Fibroblast of peridontal ligament (primary cell): ENCODE measurements at regions not wholly inside any gene's neighbourhood (a gene's known extent, or its start where the extent isn't known, plus 50 kb on each side); places are given as distances from the start of the nearest gene placed in this dataset.
"Not testable (repeated sequence)": the region's sequence is repeated elsewhere in the genome, so short reads cannot be mapped to it uniquely, and the experiment has no call there.

ENCODE experiments used
- DNase-seq: peaks from one replicate; pipeline ENCODE4 v3.0.0-alpha.2; 2010; ENCODE audit errors: extremely low read depth

DNA sequence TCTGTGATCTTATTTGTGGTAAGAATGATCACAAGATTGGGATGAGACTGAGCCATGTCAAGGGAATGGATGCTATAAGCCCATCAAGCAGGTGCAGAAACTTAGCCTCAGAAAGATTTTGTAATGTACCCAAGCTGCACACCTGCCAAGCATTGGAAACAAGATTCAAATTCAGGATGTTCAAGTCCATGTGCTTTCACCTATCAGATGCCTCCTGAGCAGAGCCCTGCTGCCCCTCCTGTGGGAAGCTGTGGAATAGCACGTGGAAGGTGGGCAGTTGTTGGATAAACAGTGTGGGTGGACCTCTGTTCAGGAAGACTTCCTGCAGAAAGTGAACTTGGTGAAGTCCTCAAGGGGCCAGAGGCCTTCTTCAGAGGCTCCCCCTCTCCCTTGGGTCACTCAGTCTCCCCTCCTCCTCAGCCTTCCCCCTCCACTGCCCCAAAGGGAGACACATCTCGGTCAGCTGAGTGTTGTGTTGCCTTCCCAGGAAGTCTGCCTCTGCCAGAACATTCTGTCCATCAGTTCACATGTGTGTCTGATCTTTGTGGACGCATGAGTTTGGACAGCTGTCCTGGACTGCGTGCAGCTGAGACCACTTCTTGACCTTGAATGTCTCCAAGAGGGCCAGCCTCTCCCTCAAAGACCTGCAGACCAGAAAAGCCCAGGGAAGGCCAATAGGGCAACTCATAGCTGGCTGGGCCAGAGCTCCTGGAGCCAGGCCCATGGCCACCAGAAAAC lies 186.1 kb downstream of the INHBB start:
- DNase-seq, result no peak

DNA sequence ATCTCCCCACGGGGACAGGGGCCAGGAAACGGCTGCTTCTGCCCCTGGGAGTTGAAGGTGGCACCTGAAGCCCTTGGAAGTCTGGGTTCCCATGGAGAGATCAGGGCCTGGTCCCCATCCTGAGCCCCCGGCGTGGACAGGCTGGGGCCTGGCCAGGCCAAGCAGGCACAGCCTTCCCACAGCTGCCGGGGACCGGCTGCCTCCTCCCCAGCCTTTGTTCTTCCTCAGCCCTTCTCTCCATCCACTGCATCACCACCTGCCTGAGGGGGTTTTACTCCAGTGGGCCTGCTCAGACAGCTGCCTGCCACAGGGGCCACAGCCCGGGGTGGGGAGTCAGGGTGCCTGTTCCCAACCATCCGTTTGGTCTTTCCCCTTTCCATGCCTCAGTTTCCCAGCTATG lies 187.7 kb downstream of the INHBB start:
- no peak for DNase-seq

DNA sequence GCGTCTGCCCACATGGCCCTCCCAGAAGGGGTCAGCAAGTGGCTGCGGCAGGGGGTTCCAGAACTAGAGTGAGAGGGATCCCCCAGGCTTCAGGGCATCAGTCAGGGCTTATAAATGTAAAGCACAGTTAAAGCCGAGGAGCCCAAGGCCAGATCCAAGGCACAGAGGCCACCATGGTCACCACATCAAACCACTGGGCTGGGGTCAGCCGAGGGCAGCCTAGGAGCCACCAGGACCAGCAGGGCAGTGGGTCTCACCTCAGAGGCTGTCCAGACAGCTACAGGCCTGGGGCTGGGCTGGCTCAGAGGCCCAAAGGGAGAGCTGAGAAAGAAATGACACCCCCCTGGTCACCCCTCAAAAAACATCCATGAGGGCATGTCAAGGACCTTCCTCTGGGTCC lies 188.5 kb downstream of the INHBB start:
- no peak for DNase-seq

DNA sequence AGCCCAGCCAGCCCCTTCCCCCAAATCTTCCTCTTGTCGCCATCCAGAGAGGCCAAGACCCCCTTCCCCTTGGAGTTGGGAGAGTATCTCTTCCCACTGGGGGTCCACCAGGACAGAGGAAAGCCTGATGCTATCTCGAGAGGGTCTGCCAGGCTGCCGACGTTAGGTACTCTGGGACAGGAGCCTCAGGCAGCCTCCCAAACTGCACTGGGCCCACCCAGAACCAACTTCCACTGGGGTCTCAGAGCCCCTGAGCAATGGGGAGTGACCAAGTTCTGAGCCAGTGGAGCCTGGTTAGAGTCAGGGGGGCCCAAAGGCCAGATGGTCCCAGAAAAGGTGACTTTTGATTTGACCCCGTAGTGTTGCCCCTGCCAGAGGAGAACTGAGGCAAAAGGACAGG lies 189.1 kb downstream of the INHBB start:
- DNase-seq, result no peak

DNA sequence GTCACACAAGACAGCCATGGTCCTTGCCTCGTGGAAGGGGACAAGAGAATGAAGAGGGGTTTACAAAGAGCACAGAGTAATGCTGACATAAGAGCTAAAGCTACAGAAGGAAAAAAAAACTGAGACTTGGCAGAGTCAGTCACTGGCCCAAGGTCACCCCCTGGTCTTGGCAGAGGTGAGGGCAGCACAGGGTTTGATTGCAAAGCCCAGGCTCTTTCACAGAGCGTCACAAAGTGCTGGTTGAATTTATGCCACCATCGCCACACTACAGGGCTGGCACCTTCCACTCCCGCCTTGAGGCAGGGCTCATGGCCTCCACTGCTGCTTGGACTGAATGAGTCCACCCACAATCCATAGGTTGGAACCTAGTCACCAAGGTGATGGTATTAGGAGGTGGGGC lies 190.2 kb downstream of the INHBB start:
- no peak for DNase-seq

DNA sequence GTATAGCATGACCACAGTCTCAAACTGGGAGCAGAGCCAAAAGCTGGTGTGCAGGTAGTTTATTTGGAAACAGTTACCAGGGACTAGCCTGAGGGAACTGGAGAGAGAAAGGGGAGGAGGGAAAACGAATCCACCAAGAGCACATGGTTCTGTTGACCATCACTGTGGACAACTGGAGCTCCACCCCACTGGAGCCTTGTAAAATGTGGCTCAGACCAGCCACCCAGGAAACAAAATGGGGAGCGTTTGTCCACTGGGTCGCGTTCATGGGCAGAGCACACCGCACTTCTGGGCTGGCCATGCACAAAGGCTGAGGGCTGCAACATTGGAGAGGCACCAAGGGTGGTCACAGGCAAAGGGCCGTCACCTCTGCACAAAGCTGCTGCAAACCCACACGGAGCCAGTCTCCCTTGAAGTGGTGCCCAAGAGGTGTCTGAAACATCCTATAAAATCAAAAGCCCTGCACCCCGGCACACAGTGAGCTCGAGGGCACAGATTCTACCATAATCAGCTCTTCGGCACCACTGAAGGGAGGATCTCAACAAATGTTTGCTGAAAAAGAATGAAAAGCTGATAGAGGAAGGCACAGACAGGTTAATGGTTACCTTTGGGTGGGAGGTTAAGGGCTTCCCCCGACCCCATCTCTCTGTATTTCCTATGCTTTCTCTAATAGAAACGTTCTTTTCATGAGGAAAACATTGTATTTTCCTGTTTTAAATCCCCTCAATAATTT lies 192.9 kb downstream of the INHBB start:
- DNase-seq, result no peak

DNA sequence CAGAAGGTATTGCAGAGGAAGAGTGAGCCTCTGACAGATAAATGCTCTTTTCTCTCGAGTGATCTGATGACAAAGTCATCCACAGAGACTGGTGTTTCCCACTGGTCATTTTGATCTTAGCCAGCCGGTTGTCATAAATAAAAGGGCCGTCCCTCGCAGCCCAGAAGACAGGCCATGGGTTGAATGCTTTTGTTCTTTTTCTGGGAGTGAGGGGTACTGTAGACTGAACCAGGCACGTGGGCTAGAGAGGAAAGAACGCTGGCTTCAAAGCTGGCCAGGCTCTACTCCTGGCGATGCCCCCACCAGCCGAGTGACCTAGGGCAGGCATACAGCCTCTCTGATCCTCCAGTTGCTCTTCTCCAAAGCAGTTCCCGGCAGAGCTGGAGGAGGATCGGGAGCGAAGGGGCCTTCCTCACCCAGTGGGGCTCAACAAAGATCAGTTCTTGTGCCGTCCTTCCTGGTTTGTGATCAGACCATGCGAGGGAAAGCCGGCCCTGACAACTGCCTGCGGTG lies 193.5 kb downstream of the INHBB start:
- no peak for DNase-seq

DNA sequence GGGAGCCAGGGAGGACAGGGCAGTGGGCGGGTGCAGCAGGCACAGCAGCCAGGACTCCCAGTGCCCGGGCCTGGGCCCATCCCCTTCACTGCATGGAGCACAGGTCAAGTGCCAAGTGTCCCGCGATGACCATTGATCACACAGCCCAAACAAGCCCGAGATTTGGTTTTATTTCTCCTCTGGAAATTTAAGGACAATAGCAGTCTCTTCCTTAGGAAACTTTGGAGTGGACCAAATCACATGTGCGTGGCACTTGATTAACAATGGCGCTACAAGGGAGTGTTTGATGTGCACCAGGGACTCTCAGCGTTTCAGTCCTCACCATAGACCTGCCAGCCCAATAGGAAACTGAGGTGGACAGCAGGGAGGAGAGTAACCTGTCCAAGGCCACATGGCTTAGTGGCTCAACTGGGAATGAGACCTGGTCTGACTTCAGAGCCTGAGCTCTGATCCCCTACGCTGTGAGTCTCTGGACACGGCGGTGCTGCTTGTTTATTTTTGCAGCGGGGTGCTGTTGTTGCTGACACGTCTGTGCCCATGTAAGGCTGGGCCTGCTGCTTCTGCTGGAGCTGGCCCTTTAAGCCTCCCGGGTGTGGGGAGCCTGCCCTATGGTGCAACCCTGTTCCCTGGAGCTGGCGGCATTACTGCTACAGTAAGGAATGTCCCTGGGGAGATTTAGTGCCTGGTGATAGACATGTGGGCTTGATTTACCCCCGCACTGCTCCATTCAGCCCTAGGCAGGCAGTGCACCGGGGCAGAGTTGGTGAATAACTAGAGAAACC lies 194.2 kb downstream of the INHBB start:
- DNase-seq, result peak; percentile 93

DNA sequence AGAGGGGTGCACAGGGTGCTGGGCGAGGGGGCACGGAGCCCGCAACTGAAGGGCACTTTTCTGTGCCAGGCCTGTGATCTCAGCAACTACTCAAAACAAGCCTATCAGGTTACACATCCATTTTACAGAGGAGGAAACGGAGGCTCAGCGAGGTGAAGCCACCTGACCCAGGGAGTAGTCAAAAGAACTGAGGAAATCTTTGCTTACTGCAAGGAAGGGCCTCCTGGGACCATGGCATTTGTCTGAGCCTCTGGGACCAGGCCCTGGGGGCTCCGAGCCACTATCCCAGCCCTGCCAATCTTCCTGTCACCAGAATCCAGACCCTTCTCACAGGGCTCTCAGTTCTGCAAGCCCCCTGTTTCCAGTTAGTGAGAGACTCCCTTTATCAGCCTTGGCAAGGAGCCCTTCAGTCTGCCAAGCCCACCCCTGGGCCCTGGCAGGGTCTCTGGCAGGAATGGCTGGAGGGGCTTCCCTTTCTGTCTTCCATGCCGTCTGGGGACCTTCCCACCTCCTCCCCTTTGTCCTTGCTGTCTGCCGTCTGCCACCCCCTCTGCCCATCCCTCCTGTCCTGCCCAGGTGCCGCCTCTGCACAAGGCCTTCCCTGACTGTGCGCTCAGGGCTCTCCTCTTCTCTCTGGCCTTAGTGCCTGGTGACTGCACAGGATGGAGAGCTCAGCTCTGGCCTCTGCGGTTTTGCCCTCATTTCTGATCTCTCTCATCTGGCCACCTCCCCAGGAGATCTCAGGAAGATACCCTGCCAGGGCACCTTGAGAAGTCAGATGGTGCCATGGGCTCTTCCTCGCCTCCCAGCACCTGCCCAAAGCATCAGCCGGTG lies 194.7 kb upstream of the GLI2 start:
- no peak for DNase-seq

DNA sequence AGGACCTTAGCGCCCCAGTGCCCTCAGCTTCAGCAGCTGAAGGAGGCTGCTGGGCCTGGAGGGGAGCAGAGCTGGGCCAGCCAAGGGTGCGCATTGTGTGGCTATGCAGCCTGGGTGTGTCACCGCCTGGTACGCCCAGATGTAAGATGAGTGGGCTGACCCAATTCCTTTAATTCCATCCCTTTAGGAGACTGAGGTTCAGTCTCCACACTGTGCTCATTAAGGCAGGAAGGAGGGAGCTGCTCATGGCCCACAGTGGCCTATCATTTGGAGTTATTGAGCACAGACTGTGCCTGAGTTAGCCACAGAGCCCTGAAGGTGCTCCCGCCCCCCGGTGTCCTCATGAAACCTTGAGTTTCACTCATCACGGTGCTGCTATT lies 194.1 kb upstream of the GLI2 start:
- no peak for DNase-seq

DNA sequence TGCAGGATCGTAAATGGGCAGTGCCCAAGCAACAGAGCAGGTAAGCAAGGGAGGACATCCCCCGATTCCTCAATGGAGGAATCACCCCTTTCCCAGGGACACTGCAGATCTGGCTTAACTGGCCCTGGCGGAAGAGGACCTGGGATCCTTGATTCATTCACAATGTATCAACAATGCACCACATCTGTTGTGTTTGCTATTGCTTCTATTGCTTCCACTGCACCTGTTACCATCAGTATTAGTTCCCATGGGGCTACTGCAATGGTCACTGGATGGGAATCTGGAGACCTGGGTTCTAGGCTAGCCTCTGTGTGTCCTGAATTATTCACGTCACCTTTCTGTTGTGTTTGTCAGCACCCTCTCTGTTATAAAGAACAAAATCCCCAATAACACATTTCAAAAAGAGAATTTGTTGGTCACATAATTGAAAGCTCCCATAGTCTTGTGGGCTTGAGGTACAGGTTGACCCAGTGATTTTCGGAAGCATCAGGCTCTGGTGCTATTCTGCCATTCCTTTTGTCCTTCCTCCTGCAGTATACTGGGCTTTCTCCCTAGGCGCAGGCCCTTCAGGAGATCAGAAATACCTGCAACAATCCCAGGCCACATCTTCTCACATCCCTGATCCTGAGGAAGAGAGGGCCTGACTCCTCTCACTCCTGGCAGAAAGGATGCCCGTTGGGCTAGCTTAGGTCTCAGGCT lies 193.5 kb upstream of the GLI2 start:
- DNase-seq, result no peak

DNA sequence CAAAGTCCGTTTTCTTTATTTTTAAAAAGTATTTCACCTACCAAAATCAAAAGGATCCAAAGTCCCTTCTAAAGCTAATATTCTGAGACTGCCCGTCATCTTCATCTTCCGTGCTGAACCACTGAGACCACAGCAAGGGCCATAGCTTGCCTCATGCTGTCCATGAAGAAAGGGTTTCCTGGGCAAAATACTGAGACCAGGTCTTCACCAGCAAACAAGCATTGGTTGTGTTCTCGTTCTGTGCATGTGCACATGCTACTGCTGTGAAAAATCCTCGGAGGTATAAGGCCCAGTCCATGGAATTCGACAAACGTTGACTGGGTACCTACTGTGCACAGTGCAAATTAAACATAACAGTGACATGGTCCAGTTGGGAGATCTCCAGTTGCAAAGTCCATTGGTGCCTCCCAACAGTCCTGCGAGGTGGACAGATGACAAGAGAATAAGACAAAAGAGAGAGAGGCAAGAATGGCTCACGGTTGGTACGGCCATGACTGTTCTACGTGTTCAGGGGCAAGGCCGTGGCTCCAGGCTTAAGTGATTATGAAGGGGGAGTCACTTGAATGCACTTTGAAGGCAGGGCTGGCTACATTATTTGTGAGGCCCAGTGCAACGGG lies 192.6 kb upstream of the GLI2 start:
- no peak for DNase-seq

DNA sequence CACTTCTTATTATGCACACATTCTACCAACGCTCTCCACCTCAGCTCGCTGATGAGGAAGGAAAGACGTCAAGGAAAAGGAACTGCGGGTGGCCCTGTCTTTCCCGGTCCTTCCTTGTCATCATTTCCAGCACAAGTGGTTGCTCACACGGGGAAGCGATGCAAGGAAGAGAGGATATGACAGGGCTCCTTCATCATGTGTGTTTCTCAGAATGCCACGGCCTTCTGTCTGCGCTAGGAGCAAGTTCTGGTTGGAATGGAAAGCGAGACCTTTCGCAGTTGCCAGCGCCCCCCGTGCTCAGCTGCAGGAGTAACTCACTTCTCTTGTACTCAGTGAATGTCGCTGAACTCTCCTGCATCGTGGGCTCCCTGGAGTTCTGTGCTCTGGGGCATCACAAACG lies 191.8 kb upstream of the GLI2 start:
- DNase-seq, result no peak

DNA sequence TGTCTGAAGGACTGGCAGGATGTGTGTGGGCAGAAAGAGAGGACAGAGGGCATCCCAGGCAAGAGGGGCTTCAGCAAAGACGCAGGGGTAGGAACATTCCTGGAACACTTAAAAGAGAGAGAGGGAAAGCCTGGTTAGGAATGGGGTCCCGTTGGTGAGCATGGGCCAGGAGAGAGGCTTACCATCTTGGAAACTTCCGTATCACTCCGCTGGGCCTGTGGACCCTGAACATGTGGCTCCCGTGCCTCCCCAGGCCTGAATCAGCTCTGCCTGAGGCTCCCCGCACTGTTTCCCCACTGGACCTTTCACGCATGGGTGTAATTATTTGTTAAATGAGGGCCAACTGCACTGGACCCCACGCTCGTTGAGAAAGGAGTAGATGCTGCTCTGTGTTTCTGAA lies 191.1 kb upstream of the GLI2 start:
- DNase-seq, result no peak

DNA sequence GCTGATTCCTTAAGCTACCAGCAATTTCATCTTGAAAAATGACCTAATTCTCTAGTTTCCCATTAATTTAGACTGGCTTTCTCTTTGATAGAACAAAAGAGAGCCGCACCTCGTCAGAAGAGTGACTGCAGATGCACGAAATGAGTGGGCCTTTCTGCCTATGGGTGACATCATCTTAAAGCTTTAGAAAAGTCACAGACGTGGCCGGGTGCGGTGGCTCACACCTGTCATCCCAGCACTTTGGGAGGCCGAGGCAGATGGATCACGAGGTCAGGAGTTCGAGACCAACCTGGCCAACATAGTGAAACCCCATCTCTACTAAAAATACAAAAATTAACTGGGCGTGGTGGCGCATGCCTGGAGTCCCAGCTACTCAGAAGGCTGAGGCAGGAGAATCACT lies 190.7 kb upstream of the GLI2 start:
- DNase-seq, result not testable (repeated sequence)

DNA sequence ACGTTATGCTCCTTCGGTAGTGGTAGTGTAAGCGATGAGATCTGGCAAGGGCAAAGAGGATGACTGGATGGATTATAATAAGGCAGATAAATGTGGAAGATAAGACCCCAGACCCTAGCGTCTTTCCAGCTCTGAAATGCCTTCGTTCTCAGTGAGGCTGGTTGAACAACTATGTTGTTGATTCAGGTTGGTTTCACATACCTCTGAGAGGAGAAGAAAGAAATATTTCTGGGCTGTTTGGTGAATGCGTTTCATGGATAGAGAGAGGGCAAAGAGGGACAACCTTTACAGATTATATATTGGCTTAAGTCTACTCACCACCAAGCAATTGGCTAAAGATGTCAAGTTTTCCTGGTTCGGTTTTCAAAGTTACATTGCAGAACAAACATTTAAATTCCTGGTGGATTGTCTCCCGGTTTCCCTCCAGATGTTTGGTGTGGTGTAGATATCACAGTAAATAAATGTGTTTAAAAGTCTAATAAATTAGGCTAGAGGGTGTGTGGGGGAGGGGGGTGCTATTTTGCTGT lies 190.1 kb upstream of the GLI2 start:
- DNase-seq, result peak; percentile 39

DNA sequence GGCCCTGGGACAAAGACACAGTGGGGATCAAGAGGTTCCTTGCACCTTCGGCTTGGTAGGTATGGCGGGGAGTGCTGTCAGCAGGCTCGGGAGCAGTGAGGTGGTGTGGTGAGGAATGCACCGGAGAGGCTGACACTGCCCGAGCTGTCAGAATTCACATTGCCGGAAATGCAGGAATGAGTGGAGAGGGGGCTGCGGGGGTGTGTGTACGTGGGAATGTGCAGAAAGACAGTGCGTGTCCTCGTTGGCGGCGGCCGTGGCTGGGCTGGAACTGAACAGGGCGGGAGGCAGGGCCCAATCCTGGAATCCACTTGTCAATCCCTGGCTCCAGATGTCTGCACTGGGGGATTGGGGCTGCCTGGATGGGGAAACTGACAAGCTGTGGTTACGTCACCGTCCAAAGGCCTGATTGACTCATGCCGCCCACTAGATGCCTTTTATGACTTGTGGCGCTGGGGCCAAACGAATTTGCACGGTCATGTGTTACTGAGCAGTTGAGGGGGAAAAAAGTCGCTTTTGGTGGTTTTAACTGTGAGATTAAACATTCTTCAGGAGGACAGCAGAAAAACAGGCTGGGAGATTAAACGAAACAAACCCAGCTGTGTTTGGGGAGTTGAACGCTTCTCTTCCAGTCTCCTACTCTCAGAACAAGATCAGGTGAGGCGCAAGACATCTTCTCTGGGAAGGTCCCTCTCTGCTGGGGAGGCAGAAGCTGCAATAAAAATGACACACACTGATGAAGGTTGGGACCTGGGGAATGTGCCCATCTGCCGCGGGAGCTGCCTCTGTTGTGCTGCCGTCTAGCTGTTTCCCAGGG lies 189.4 kb upstream of the GLI2 start:
- DNase-seq, result peak; percentile 71

DNA sequence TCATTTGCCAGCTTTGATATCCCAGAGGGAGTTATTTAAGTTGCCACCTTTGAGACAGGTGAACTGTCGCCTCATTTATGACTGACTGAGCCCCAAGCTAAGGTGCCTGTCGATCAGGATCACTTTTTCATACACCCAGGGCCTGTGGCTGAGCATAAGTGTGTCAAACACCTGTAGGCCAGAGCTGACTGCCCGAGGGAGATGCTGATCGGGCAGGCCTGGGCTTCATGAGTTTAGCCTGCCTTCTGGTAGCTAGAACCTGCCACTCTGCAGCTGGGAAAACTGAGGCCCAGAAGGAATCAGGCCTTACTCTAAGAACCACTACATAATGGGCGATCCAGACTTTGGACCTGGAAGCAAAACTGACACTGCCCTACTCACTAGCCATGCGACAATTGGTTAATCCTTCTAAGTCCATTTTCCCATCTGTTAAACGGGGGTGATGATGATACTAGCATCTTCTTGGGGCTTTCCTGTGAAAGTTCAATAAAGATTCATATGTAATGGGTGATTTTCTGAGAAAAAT lies 188.7 kb upstream of the GLI2 start:
- DNase-seq, result no peak

DNA sequence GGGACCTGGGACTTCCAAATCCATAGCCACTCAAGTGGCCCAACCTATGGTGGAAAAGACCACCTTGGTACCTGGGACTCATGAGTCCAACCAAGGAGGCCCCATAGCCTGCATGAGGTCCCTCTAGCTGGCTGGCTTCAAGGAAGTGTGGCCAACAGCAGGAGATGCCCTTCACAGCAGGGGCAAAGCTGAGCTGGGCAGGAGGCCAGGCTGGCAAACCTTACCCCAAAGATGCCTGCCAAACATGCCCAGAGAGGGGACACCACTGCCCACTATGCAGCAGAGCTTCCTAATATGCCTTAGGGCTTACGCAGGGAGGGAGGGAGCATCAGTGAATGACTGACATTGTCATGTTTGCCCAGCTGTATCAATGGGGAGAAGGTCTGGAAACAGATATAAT lies 188.0 kb upstream of the GLI2 start:
- DNase-seq, result no peak
